Retinal pigment epithelial cell (primary cell): ENCODE measurements at regions not wholly inside any gene's neighbourhood (a gene's known extent, or its start where the extent isn't known, plus 50 kb on each side); places are given as distances from the start of the nearest gene placed in this dataset.

Experiments used
- DNase-seq: peaks from one replicate; pipeline ENCODE4 v3.0.0-alpha.2; 2010; ENCODE audit warnings: low read depth
- H3K4me3 ChIP-seq: 2 replicates; pipeline ENCODE4 v1.5.1; 2011; ENCODE audit warnings: mild to moderate bottlenecking, low read length, control low read depth, moderate library complexity
- CTCF ChIP-seq: conservative IDR thresholded peaks from 2 replicates; pipeline ENCODE4 v1.5.1; 2011; ENCODE audit warnings: low read depth, low read length, control low read depth, inconsistent platforms

- DNase-seq: no peak
- no peak for TF ChIP-seq CTCF
- no peak overlapping the region for H3K4me3 ChIP-seq
These were observed 1365.4 kb upstream of the RAG2 start for GRCh38 chr11:37963440-37963839.

- no peak for TF ChIP-seq CTCF
- no peak for DNase-seq
- H3K4me3 ChIP-seq: no peak overlapping the region
These were observed 1359.7 kb upstream of the RAG2 start for GRCh38 chr11:37957717-37958116.

GRCh38 chr11:37951996-37952395, 1354.0 kb upstream of the RAG2 start:
- no peak for DNase-seq
- no peak for TF ChIP-seq CTCF
- no peak overlapping the region for H3K4me3 ChIP-seq

- H3K4me3 ChIP-seq: no peak overlapping the region
- DNase-seq: no peak
- no peak for TF ChIP-seq CTCF
These were observed 1350.2 kb upstream of the RAG2 start for GRCh38 chr11:37948258-37948657.

GRCh38 chr11:37947821-37948220, 1349.8 kb upstream of the RAG2 start:
- DNase-seq: no peak
- no peak overlapping the region for H3K4me3 ChIP-seq
- TF ChIP-seq CTCF: no peak

- TF ChIP-seq CTCF: peak; percentile 75
- no peak for DNase-seq
- H3K4me3 ChIP-seq: no peak overlapping the region
These were observed 1348.2 kb upstream of the RAG2 start for GRCh38 chr11:37946155-37946766.

- TF ChIP-seq CTCF: no peak
- no peak overlapping the region for H3K4me3 ChIP-seq
- DNase-seq: no peak
These were observed 1344.0 kb upstream of the RAG2 start for GRCh38 chr11:37942081-37942480.
